ENCODE measurements at regions not wholly inside any gene's neighbourhood (a gene's known extent, or its start where the extent isn't known, plus 50 kb on each side); places are given as distances from the start of the nearest gene placed in this dataset.

DNA sequence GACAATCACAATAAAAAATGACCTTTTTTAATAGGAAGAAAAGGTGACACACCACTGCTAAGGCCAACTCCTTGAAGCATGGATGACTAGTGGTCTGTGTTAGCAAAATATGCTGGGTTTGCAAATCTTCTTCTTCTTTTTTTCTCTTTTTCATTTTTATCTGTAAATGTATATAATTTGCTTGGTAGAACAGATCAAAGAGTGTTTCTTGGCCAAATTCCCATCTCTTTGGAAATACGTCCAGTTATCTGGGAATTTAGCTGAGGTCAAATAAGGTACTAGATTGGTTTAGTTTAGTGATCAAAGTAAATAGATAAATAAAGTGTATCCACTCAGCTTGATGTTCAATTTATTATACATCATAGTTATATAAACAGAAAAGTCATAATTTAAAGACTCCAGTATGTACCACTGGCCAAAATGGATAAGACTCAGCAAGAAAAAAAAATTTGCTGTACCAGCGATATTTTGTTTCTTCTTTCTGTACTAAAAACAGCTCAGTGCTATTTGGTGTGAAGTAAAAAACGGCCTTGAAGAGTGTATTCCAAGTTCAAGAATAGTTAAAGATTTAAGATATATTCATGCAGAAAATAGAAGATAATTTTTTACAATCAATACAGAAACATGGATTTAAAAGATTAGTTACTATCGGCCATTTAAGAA lies 738.6 kb upstream of the PIK3C3 start:
- no peak for DNase-seq

DNA sequence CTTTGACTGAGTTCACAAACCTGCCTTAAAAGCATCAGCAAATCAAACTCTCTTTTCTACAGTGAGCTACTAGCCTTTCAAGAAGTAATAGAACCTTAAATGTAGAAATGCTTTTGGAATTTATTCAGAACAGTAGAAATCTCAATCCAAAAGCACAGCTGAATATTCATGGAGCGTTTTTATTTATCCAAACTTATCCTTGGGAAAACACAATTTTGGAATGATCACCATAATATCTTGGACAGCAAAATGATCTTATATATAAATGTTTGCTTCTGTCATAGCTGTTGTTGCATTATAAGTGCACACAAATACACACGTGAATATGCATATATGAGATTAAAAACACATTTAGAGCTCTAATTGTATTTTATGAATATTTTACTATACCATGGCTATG lies 747.3 kb upstream of the PIK3C3 start:
- no peak for DNase-seq

- DNase-seq: no peak
These were observed 748.6 kb upstream of the PIK3C3 start for GRCh38 chr18:41206341-41206830.

DNA sequence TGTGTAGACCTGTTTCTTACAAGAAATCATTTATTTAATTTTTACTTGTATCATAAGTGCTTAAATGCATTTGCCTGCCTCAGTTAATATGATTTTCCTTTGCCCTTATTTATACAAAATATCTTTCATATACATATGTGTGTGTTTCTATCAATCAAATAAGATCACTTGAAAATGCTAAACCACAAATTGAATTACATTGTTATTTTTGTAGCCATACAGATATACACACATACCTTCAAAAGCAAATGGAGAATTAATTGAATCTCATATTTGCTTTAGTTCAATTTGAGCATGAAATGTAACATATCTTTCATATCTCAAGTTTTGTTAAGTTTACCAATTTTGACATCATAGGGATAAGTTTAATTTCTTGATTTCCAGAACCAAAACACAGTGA lies 755.8 kb upstream of the PIK3C3 start:
- DNase-seq: no peak

DNA sequence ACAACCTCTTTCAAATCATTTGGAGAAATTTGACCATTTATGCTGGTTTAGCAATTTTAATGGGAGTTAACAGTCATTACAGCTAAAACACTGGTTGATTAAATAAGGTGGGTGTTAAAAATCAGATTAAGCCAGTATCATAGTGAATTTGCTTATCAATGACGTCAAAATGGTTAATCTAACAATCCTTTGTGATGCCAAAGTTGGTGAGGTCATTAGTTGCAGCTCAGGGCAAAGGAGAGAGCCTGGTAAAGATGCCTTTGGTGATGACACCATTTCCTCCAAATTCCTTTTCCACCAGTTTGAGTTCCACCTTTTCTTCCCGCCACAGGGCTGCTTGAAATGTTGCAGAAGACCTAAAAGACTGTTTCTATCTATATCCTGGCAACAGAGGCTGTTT lies 757.1 kb upstream of the PIK3C3 start:
- no peak for DNase-seq

- DNase-seq: no peak
These were observed 784.7 kb upstream of the PIK3C3 start for GRCh38 chr18:41170346-41170745.

DNA sequence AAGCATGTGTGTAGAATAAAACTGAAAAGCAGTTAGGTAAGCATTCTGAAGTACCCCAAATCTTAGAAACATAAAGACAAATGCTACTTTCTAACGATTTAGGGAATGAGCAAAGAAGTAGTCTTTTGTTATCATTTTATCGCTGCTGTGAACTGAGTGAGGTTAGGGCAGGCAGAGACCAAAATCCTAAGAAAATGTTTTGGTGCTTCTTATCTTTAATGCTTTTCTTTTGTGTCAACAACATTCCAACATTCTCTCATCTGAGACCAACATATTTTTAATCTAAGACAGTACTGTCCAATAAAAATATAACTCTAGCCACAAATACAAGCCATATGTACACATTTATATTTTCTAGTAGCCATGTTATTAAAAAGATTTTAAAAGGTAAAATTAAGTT lies 789.4 kb upstream of the PIK3C3 start:
- DNase-seq: no peak

- DNase-seq: no peak
These were observed 792.3 kb upstream of the PIK3C3 start for GRCh38 chr18:41162781-41163180.

DNA sequence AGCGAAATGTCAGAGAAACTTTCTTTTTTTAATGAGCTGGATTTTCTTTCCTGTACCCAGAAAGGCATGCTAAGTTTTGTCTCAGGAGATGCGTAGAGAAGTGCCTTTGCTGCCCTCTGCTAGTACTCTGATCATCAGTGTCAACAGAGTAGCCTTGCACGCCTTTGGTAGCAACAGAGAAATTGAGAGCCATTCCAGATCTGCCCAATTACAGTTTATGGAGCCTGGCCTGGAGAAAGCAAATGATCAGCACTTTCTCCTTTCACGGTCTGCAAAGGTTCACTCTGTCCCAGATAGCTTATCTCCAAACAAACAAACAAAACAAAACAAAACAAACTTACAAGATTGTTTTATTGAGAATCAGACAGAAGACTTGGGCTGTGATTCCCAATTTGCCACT lies 792.8 kb upstream of the PIK3C3 start:
- no peak for DNase-seq

DNA sequence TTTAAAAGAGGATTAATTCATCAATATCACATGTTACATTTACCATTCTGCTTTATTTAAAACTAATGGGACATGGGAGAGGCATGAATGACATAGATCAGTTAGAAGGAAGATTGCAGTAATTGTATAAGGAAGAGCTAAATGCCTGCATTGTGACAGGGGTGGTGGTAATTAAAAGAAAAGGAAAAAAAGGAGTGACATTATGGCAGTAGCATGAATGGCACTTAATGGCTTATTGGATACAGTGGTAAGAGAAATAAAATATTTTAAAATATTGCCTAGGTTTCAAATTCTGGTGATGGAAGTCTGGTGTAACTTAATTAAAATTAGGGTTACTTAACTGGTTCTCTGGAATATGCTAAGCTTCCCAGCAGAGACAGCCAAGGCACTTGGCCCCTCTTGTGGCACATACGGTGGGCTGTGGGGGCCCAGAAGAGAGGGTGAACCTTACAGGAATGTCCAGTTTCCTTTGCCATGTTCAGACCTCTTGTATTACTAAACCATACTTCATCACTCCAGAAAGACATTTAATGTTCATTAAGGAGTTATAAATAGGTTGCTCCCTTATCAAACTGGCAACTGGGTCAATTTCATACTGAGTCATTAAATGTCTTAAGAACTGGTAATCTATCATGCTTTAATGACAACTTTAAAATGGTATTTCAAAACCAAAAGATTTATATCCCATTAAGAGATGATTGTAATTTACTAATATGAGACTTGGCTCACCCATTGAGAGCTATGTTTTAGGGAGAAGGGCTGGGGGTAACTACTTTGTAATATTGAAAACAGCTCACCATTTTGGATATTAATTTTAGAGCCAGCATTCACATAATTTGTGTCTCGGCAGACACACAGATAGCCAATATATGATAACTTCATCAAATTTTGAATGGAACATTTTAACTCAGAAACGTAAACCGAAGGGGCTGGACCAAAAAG lies 798.9 kb upstream of the PIK3C3 start:
- DNase-seq: no peak

DNA sequence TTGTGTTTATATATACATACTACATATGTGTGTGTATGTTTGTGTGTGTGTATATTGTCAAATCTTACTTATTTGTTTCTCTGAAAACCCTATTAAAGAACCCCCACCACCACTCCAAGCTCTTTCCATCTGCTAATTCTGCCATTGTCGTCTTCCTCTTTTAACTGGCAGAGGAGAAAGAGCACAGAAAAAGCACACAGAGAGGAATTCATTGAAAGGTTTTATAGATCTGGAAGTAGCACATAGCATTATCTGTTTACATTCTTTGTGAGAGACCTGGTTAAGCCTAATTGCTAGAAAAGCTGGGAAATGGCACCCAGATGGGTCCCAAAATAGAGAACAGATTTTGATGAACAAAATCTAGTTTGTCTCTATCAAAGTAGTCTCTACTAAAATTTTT lies 800.0 kb upstream of the PIK3C3 start:
- DNase-seq: no peak

DNA sequence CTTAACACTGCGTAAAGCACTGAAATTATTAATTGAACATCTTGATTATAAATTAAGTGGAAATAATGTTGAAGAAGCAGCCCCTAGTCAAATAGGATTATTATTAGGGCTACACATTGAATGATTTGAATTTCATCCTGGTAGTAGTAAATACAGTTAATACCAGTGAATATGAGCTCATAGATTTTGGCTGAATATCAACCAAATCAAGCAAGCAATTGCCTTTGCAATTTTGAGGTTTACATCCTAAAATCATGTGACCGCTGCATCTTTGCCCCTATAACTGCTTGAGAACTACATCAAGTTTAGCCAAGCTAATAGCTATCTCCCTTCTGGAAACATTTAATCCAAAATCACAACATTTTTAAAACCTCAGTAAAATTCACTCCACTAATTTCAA lies 801.2 kb upstream of the PIK3C3 start:
- no peak for DNase-seq

- no peak for DNase-seq
These were observed 804.7 kb upstream of the PIK3C3 start for GRCh38 chr18:41150316-41150715.

- no peak for DNase-seq
These were observed 808.7 kb upstream of the PIK3C3 start for GRCh38 chr18:41146301-41146700.

DNA sequence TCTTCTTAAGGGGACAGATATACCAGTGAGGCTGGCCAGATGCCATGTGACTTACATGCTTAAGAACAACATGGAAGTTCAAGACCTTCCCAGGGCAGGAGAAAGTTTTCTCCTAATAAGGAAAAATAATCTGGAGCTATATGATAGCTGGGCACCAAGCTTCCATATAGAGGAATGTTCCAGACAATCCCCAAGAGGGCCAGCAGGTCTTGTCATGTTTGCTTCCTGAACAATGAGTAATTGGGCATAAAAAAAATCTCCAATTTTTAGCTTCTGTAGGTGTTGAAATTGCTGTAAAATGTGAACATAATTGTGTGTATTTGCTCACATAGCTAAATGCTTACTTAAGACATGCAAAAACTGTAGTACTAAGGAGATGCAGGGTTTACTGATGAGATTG lies 809.5 kb upstream of the PIK3C3 start:
- DNase-seq: no peak

DNA sequence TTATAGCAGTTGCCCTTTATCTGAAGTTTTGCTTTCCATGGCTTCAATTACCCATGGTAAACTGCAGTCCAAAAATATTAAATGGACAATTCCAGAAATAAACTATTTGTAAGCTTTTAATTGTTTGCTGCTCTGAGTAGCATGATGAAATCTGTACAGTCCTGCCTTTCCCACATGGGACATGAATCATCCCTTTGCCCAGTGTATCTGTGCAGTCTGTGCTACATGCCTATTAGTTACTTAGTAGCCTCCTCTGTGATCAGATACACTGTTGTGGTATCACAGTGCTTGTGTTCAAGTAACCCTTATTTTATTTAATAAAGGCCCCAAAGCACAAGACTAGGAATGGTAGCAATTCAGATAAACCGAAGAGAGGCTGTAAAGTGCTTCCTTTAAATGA lies 810.6 kb upstream of the PIK3C3 start:
- no peak for DNase-seq

DNA sequence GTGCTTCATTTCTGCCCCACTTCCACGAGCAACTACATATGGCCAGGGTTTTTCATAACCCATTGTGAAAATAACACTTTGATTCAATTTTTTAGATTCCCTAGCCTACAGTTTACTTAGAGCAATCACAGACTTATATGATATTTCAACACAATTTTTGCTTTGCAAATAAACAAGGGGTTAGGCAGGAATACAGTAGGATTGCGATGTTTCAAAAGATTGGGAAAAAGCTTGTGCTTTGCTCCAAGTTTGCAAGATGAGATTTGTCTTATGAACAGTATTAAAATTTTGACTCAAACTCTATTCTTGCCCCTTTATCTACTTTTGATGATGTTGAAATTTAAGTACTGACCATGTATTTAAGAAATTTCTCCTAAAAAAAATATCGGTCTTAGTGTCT lies 814.5 kb upstream of the PIK3C3 start:
- no peak for DNase-seq

DNA sequence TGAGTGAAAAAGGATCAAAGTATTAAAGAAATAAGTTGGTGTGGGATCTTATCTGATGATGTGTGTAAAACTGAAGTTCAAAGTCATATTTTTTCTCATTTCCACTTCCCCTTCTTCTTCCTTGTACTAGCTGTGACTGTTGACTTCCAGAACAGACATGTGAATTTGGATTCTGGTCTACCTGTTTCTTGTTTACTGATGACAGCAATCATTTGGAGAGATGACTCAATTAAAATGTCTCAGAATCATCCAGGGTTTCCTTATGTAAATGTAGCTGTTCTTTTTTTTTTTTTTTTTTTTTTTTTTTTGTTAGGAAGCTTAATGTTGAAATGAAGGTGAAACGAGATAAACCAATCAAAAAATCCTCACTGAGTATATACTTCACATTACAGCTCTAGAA lies 819.9 kb upstream of the PIK3C3 start:
- DNase-seq: no peak

- DNase-seq: no peak
These were observed 820.6 kb upstream of the PIK3C3 start for GRCh38 chr18:41134426-41134825.

DNA sequence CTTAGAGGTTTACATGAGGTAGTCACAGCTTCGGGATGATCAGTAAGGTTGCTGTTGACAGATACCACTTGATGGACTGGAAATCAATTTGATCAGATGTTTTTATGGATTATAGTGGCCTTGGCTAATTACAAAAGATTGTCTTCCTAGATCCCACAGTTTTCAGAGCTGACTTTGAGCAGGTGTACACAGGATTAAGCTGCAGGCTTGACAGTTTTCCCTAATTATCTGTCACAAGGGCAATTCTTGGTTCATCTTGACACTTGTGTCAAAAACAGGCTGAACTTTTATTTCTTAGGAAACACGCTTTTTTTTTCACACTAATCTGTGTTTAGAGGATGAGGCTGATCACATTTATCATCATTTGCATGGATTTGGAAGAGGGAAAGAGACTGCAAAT lies 824.0 kb upstream of the PIK3C3 start:
- DNase-seq: no peak

- no peak for DNase-seq
These were observed 826.5 kb upstream of the PIK3C3 start for GRCh38 chr18:41128545-41128944.

DNA sequence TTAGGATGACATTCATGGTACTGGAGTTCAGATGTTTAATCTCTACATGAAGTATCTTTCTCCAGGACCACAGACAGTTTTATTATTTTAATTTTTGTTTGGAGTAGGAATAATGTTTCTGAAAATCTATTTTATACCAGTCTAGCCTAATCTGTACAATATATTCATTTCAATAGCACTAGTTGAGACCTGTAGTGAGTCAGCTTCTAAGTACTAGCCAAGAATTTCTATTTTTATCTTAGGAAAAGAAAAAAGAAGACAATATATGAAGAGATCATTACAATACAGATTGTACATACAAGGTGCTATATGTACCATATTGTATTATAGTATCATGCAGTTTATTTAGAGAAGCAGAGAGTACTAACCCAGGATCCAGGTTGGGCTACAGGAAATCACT lies 826.9 kb upstream of the PIK3C3 start:
- no peak for DNase-seq

- DNase-seq: no peak
These were observed 828.3 kb upstream of the PIK3C3 start for GRCh38 chr18:41126541-41127235.

All from central memory CD4-positive, alpha-beta T cell (primary cell).